ENCODE measurements at regions not wholly inside any gene's neighbourhood (a gene's known extent, or its start where the extent isn't known, plus 50 kb on each side); places are given as distances from the start of the nearest gene placed in this dataset.

- ATAC-seq: no peak
- H3K4me1 Mint-ChIP-seq: peaks cover 5% of the 10 kb centered on the region
- POLR2A ChIA-PET: no interaction called here
- DNase-seq: no peak
- no peaks in the 10 kb centered on the region for H3K36me3 Mint-ChIP-seq (ENCODE audit: low read depth)
- no peaks in the 10 kb centered on the region for H3K9me3 Mint-ChIP-seq (ENCODE audit: low read depth)
- intact Hi-C loops (cut with DNase I, micrococcal nuclease): no loop called here
- peaks cover 2% of the 10 kb centered on the region for H3K27me3 Mint-ChIP-seq
- H3K27ac Mint-ChIP-seq: no peak overlapping the region
- no peak overlapping the region for H3K4me3 Mint-ChIP-seq
- CTCF ChIA-PET: interaction anchor here (0.8 to 1.1 kb wide), 4 partner anchors 61 to 138 kb away, joined by 3 read pairs; no protein-coding TSS in a partner anchor
Observed at GRCh38 chr2:42921721-42922120, 129.3 kb upstream of the HAAO start.

- H3K4me3 Mint-ChIP-seq: no peak overlapping the region
- intact Hi-C loops (cut with DNase I, micrococcal nuclease): no loop called here
- ATAC-seq: no peak
- no peak for DNase-seq
- CTCF ChIA-PET: interaction anchor here (0.8 to 1.5 kb wide), 4 partner anchors 10 to 137 kb away, joined by 3 read pairs; no protein-coding TSS in a partner anchor
- no peak overlapping the region for H3K27ac Mint-ChIP-seq
- no peaks in the 10 kb centered on the region for H3K36me3 Mint-ChIP-seq (ENCODE audit: low read depth)
- H3K27me3 Mint-ChIP-seq: peaks cover 2% of the 10 kb centered on the region
- H3K9me3 Mint-ChIP-seq (ENCODE audit: low read depth): no peaks in the 10 kb centered on the region
- POLR2A ChIA-PET: no interaction called here
- peaks cover 5% of the 10 kb centered on the region for H3K4me1 Mint-ChIP-seq
Observed at GRCh38 chr2:42921147-42921520, 128.8 kb upstream of the HAAO start.

GRCh38 chr2:42920446-42921146, 128.2 kb upstream of the HAAO start:
- DNase-seq: no peak
- H3K4me3 Mint-ChIP-seq: no peak overlapping the region
- ATAC-seq: no peak
- no peaks in the 10 kb centered on the region for H3K9me3 Mint-ChIP-seq (ENCODE audit: low read depth)
- peaks cover 5% of the 10 kb centered on the region for H3K4me1 Mint-ChIP-seq
- H3K27ac Mint-ChIP-seq: no peak overlapping the region
- intact Hi-C loops (cut with DNase I, micrococcal nuclease): no loop called here
- ChIA-PET CTCF (interaction anchor here (1.5 kb wide), 1 partner anchor 9 kb away, joined by 3 read pairs; no protein-coding TSS in a partner anchor), POLR2A (no interaction called here)
- H3K27me3 Mint-ChIP-seq: peaks cover 2% of the 10 kb centered on the region
- H3K36me3 Mint-ChIP-seq (ENCODE audit: low read depth): no peaks in the 10 kb centered on the region

- Mint-ChIP-seq H3K36me3 (ENCODE audit: low read depth) (no peaks in the 10 kb centered on the region), H3K27me3 (peaks cover 2% of the 10 kb centered on the region), H3K4me3 (no peak overlapping the region), H3K9me3 (ENCODE audit: low read depth) (no peaks in the 10 kb centered on the region), H3K27ac (no peak overlapping the region), H3K4me1 (peaks cover 5% of the 10 kb centered on the region)
- DNase-seq (no peak), ATAC-seq (no peak)
- ChIA-PET CTCF (interaction anchor here (0.7 to 0.9 kb wide), 2 partner anchors 18 to 165 kb away, joined by 3 read pairs; no protein-coding TSS in a partner anchor), POLR2A (no interaction called here)
- intact Hi-C loops (cut with DNase I, micrococcal nuclease): no loop called here
Observed at GRCh38 chr2:42918671-42919318, 126.4 kb upstream of the HAAO start.

- CTCF ChIA-PET: interaction anchor here (0.7 to 0.9 kb wide), 2 partner anchors 18 to 165 kb away, joined by 3 read pairs; no protein-coding TSS in a partner anchor
- ATAC-seq: no peak
- H3K4me3 Mint-ChIP-seq: no peak overlapping the region
- POLR2A ChIA-PET: interaction anchor here (0.6 kb wide), 1 partner anchor 193 kb away, joined by 9 read pairs; no protein-coding TSS in a partner anchor
- H3K27ac Mint-ChIP-seq: no peak overlapping the region
- no peaks in the 10 kb centered on the region for H3K36me3 Mint-ChIP-seq (ENCODE audit: low read depth)
- DNase-seq: no peak
- intact Hi-C loops (cut with DNase I, micrococcal nuclease): no loop called here
- peaks cover 2% of the 10 kb centered on the region for H3K27me3 Mint-ChIP-seq
- H3K9me3 Mint-ChIP-seq (ENCODE audit: low read depth): no peaks in the 10 kb centered on the region
- H3K4me1 Mint-ChIP-seq: peaks cover 8% of the 10 kb centered on the region
Observed at GRCh38 chr2:42918041-42918440, 125.7 kb upstream of the HAAO start.

GRCh38 chr2:42917425-42917927, 125.1 kb upstream of the HAAO start:
- H3K27ac Mint-ChIP-seq: no peak overlapping the region
- peaks cover 2% of the 10 kb centered on the region for H3K27me3 Mint-ChIP-seq
- H3K36me3 Mint-ChIP-seq (ENCODE audit: low read depth): no peaks in the 10 kb centered on the region
- ATAC-seq (peak; percentile 64), DNase-seq (peak; percentile 59)
- H3K4me1 Mint-ChIP-seq: peaks cover 8% of the 10 kb centered on the region
- intact Hi-C loops (cut with DNase I, micrococcal nuclease): no loop called here
- no peak overlapping the region for H3K4me3 Mint-ChIP-seq
- no peaks in the 10 kb centered on the region for H3K9me3 Mint-ChIP-seq (ENCODE audit: low read depth)
- CTCF ChIA-PET: no interaction called here
- POLR2A ChIA-PET: interaction anchor here (0.5 to 0.6 kb wide), 2 partner anchors 194 to 203 kb away, joined by 4 to 9 read pairs; no protein-coding TSS in a partner anchor

- no peak overlapping the region for H3K4me3 Mint-ChIP-seq
- intact Hi-C loops (cut with DNase I, micrococcal nuclease): no loop called here
- ChIA-PET POLR2A (no interaction called here), CTCF (no interaction called here)
- H3K27ac Mint-ChIP-seq: no peak overlapping the region
- H3K36me3 Mint-ChIP-seq (ENCODE audit: low read depth): no peaks in the 10 kb centered on the region
- peaks cover 2% of the 10 kb centered on the region for H3K27me3 Mint-ChIP-seq
- no peaks in the 10 kb centered on the region for H3K9me3 Mint-ChIP-seq (ENCODE audit: low read depth)
- DNase-seq: no peak
- H3K4me1 Mint-ChIP-seq: peaks cover 8% of the 10 kb centered on the region
- no peak for ATAC-seq
Observed at GRCh38 chr2:42916324-42916723, 123.9 kb upstream of the HAAO start.

- ATAC-seq (no peak), DNase-seq (no peak)
- Mint-ChIP-seq H3K9me3 (ENCODE audit: low read depth) (no peaks in the 10 kb centered on the region), H3K4me1 (peaks cover 8% of the 10 kb centered on the region), H3K36me3 (ENCODE audit: low read depth) (no peaks in the 10 kb centered on the region), H3K27me3 (peaks cover 2% of the 10 kb centered on the region), H3K27ac (no peak overlapping the region), H3K4me3 (no peak overlapping the region)
- intact Hi-C loops (cut with DNase I, micrococcal nuclease): no loop called here
- POLR2A ChIA-PET: no interaction called here
- CTCF ChIA-PET: interaction anchor here (0.6 to 0.7 kb wide), 2 partner anchors 56 to 199 kb away, joined by 3 read pairs; no protein-coding TSS in a partner anchor
Observed at GRCh38 chr2:42914860-42915259, 122.5 kb upstream of the HAAO start.

GRCh38 chr2:42914314-42914713, 121.9 kb upstream of the HAAO start:
- Mint-ChIP-seq H3K4me3 (no peak overlapping the region), H3K36me3 (ENCODE audit: low read depth) (no peaks in the 10 kb centered on the region), H3K27me3 (peaks cover 2% of the 10 kb centered on the region), H3K27ac (no peak overlapping the region), H3K9me3 (ENCODE audit: low read depth) (no peaks in the 10 kb centered on the region), H3K4me1 (peaks cover 8% of the 10 kb centered on the region)
- CTCF ChIA-PET: interaction anchor here (0.7 kb wide), 1 partner anchor 199 kb away, joined by 3 read pairs; no protein-coding TSS in a partner anchor
- intact Hi-C loops (cut with DNase I, micrococcal nuclease): no loop called here
- DNase-seq: no peak
- POLR2A ChIA-PET: no interaction called here
- ATAC-seq: no peak

GRCh38 chr2:42913280-42913878, 121.0 kb upstream of the HAAO start:
- H3K4me1 Mint-ChIP-seq: peaks cover 8% of the 10 kb centered on the region
- ATAC-seq: no peak
- H3K27me3 Mint-ChIP-seq: peaks cover 2% of the 10 kb centered on the region
- no peak overlapping the region for H3K4me3 Mint-ChIP-seq
- ChIA-PET POLR2A (no interaction called here), CTCF (interaction anchor here (0.7 kb wide), 1 partner anchor 128 kb away, joined by 3 read pairs; no protein-coding TSS in a partner anchor)
- intact Hi-C loops (cut with DNase I, micrococcal nuclease): no loop called here
- H3K9me3 Mint-ChIP-seq (ENCODE audit: low read depth): no peaks in the 10 kb centered on the region
- no peak overlapping the region for H3K27ac Mint-ChIP-seq
- H3K36me3 Mint-ChIP-seq (ENCODE audit: low read depth): no peaks in the 10 kb centered on the region
- DNase-seq: no peak

- ATAC-seq: no peak
- Mint-ChIP-seq H3K36me3 (ENCODE audit: low read depth) (no peaks in the 10 kb centered on the region), H3K4me1 (peaks cover 3% of the 10 kb centered on the region), H3K27ac (no peak overlapping the region), H3K9me3 (ENCODE audit: low read depth) (no peaks in the 10 kb centered on the region), H3K4me3 (no peak overlapping the region), H3K27me3 (no peaks in the 10 kb centered on the region)
- CTCF ChIA-PET: interaction anchor here (0.6 to 1.1 kb wide), 3 partner anchors 10 to 82 kb away, joined by 3 to 4 read pairs (median 3); no protein-coding TSS in a partner anchor
- POLR2A ChIA-PET: interaction anchor here (0.7 kb wide), 1 partner anchor 9 kb away, joined by 3 read pairs; no protein-coding TSS in a partner anchor
- no peak for DNase-seq
- intact Hi-C loops (cut with DNase I, micrococcal nuclease): no loop called here
Observed at GRCh38 chr2:42910645-42911405, 118.4 kb upstream of the HAAO start.

Data from activated CD4-positive, alpha-beta T cell treated with anti-CD3 and anti-CD28 coated beads for 36 hours (primary cell).